Sigmoid colon (tissue), 4 donors: ENCODE measurements at regions not wholly inside any gene's neighbourhood (a gene's known extent, or its start where the extent isn't known, plus 50 kb on each side); places are given as distances from the start of the nearest gene placed in this dataset.

Experiments used
- EP300 ChIP-seq, 4 donors: sonication (generic); formaldehyde crosslinking; IDR thresholded peaks; one replicate each; pipeline ENCODE4 v1.6.1; 2017; ENCODE audit warnings: antibody characterized with exemption in 4 of 4
- POLR2A ChIP-seq, 2 donors: fragments of 450-650 bp; IDR thresholded peaks; one replicate each; pipeline ENCODE4 v1.6.1; 2016; ENCODE audit warnings: antibody characterized with exemption in 2 of 2, mild to moderate bottlenecking in 2 of 2, moderate library complexity in 2 of 2
- POLR2AphosphoS5 ChIP-seq, 4 donors: sonication (generic); formaldehyde crosslinking; IDR thresholded peaks; one replicate each; pipeline ENCODE4 v1.6.1; 2017; ENCODE audit warnings: antibody characterized with exemption in 4 of 4
- TF ChIP-seq, protein P1 (sequence below), 4 experiments: fragments of 450-650 bp in 3 of 4; fragments of 200-600 bp in 1 of 4; IDR thresholded peaks; one replicate each; pipeline ENCODE4 v1.5.1; 2016 to 2019; ENCODE audit warnings: antibody characterized with exemption in 4 of 4, mild to moderate bottlenecking in 3 of 4, moderate library complexity in 2 of 4

DNA sequence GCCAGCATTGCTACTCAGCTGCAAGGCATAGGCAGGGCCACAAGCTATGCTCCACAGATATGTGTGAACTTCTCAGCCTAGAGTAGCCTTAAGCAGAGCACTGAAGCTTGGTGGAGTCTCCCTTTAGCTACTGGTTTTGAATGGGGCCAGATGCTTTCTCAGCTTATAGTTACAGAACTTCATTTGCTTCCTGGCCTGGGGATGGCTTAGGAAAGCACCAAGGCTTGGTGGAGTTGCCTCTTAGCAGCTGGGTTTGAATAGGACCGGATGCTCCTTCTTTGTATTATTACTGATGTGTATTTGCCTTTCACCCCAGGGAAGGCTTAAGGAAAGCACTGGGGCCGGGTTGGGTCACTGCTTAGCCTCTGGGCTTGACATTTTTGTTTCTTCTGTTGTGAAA, 497.8 kb upstream of the SEMA6A start:
- TF ChIP-seq, protein P1, sequence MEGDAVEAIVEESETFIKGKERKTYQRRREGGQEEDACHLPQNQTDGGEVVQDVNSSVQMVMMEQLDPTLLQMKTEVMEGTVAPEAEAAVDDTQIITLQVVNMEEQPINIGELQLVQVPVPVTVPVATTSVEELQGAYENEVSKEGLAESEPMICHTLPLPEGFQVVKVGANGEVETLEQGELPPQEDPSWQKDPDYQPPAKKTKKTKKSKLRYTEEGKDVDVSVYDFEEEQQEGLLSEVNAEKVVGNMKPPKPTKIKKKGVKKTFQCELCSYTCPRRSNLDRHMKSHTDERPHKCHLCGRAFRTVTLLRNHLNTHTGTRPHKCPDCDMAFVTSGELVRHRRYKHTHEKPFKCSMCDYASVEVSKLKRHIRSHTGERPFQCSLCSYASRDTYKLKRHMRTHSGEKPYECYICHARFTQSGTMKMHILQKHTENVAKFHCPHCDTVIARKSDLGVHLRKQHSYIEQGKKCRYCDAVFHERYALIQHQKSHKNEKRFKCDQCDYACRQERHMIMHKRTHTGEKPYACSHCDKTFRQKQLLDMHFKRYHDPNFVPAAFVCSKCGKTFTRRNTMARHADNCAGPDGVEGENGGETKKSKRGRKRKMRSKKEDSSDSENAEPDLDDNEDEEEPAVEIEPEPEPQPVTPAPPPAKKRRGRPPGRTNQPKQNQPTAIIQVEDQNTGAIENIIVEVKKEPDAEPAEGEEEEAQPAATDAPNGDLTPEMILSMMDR (IDR thresholded peaks at IDR 0.05) = no peak
- TF ChIP-seq EP300 (IDR thresholded peaks at IDR 0.05) (no peak), POLR2A (IDR thresholded peaks at IDR 0.05) (no peak), POLR2AphosphoS5 (IDR thresholded peaks at IDR 0.05) (no peak)
